NCI-H446 (cell line): ENCODE measurements at regions not wholly inside any gene's neighbourhood (a gene's known extent, or its start where the extent isn't known, plus 50 kb on each side); places are given as distances from the start of the nearest gene placed in this dataset.

ENCODE experiments used
- DNase-seq, 2 experiments: peaks; one replicate each; lab custom pipeline; 2025; lab: John Stamatoyannopoulos, UW

GRCh38 chr14:84671776-84672175 lies 858.2 kb upstream of the FLRT2 start:
- DNase-seq: no peak

- no peak for DNase-seq
Observed at GRCh38 chr14:84674636-84675035, 855.3 kb upstream of the FLRT2 start.

- DNase-seq: no peak
Observed at GRCh38 chr14:84686550-84686949, 843.4 kb upstream of the FLRT2 start.

GRCh38 chr14:84688297-84689025 lies 841.5 kb upstream of the FLRT2 start:
- no peak for DNase-seq

GRCh38 chr14:84694161-84694560 lies 835.8 kb upstream of the FLRT2 start:
- DNase-seq: no peak

- no peak for DNase-seq
Observed at GRCh38 chr14:84704601-84705000, 825.3 kb upstream of the FLRT2 start.

GRCh38 chr14:84707830-84708229 lies 822.1 kb upstream of the FLRT2 start:
- no peak for DNase-seq

GRCh38 chr14:84708865-84709264 lies 821.1 kb upstream of the FLRT2 start:
- DNase-seq: no peak

GRCh38 chr14:84726471-84726870 lies 803.5 kb upstream of the FLRT2 start:
- DNase-seq: no peak

- DNase-seq: no peak
Observed at GRCh38 chr14:84749191-84749955, 780.6 kb upstream of the FLRT2 start.

GRCh38 chr14:84750284-84750683 lies 779.7 kb upstream of the FLRT2 start:
- DNase-seq: no peak

- no peak for DNase-seq
Observed at GRCh38 chr14:84750763-84751554, 779.0 kb upstream of the FLRT2 start.

GRCh38 chr14:84751745-84752144 lies 778.2 kb upstream of the FLRT2 start:
- DNase-seq: no peak

GRCh38 chr14:84760489-84761126 lies 769.3 kb upstream of the FLRT2 start:
- DNase-seq: no peak

- DNase-seq: no peak
Observed at GRCh38 chr14:84767434-84767833, 762.5 kb upstream of the FLRT2 start.

- no peak for DNase-seq
Observed at GRCh38 chr14:84770030-84770429, 759.9 kb upstream of the FLRT2 start.

GRCh38 chr14:84777356-84777755 lies 752.6 kb upstream of the FLRT2 start:
- DNase-seq: no peak

GRCh38 chr14:84782902-84783301 lies 747.0 kb upstream of the FLRT2 start:
- no peak for DNase-seq

- no peak for DNase-seq
Observed at GRCh38 chr14:84783511-84783910, 746.4 kb upstream of the FLRT2 start.

GRCh38 chr14:84785996-84786395 lies 743.9 kb upstream of the FLRT2 start:
- no peak for DNase-seq

GRCh38 chr14:84789012-84789411 lies 740.9 kb upstream of the FLRT2 start:
- no peak for DNase-seq

- DNase-seq: no peak
Observed at GRCh38 chr14:84792722-84793410, 737.1 kb upstream of the FLRT2 start.
